ENCODE measurements at regions not wholly inside any gene's neighbourhood (a gene's known extent, or its start where the extent isn't known, plus 50 kb on each side); places are given as distances from the start of the nearest gene placed in this dataset.

DNA sequence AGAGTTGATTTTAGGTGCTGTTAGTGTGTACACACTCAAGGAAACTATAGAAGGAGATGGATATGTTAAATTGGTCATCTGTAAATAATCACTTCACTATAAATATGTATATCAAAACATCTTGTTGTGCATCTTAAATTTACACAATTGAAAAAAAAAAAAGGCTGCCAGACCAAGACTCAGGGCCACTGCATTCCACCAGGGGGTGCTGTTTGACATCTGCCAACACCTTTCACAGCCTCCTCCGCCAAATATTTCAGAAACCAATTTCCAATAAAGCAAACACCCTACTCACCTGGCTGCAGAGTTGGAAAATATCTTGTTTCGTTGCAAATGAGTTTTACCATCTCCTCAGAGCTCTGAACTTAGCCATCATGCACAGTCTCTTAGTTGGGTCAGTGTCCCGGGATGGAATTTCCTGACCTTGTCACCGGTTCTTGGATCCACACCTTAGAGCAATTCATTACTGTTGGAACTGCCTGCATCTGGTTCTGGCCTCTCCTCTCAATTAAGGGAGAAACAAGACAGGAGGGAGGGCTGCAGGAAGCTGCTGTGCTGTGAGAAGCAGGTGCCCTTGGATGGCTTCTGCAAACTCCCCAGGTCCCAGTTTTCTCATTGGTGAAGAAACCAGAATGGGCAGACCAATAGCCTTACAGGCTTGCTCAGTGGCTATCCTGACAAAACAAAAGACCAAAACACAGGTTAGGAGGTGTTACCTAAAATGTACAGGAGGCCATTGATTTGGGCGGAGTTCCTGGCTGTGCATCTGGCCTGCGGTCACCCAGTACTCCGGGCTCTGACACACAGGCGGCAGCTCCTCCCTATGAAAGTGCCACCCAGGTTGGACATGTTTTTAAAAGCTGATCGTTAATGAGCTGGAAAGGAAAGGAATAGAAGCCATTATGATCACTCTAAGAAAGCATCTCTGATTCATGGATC, 746.6 kb downstream of the UQCRFS1 start:
- no TSS peak for BruUV-seq (replicated peaks)
- ATAC-seq: no peak
- SMC1A ChIA-PET (ENCODE audit: uncharacterized antibody, unreplicated experiment): interaction anchor here (0.6 to 1.9 kb wide), 7 partner anchors 40 to 412 kb away, joined by 3 to 5 read pairs (median 4); no protein-coding TSS in a partner anchor
- no peaks in the 10 kb centered on the region for H3K9me3 ChIP-seq (replicated peaks; ENCODE audit: control insufficient read depth, insufficient read depth, low read length)
- H3K27ac ChIP-seq (ENCODE audit: control insufficient read depth, insufficient read depth): no peak overlapping the region
- H3K4me3 ChIP-seq: no peak overlapping the region
- no peak overlapping the region for H3K4me2 ChIP-seq (ENCODE audit: control insufficient read depth, insufficient read depth)
- FAIRE-seq: no peak
- DNase-seq (ENCODE audit: low read depth, low spot score): no peak
- no peaks in the 10 kb centered on the region for H3K79me2 ChIP-seq (ENCODE audit: control insufficient read depth, insufficient read depth, low read length)
- no peaks in the 10 kb centered on the region for H3K36me3 ChIP-seq (ENCODE audit: control insufficient read depth in 2 of 2, insufficient read depth in 2 of 2, low read length in 1 of 2)
- CTCF ChIA-PET: interaction anchor here (0.6 to 3.7 kb wide), 11 partner anchors 17 to 480 kb away, joined by 3 to 22 read pairs (median 4); no protein-coding TSS in a partner anchor
- H3K27me3 ChIP-seq (replicated peaks in 1 of 2; ENCODE audit: control insufficient read depth in 2 of 2, insufficient read depth in 2 of 2, low read length in 1 of 2): no peaks in the 10 kb centered on the region
- no peaks in the 10 kb centered on the region for H4K20me1 ChIP-seq (ENCODE audit: control insufficient read depth, insufficient read depth)
- H3K9ac ChIP-seq (ENCODE audit: control insufficient read depth, insufficient read depth, low read length): no peak overlapping the region
- no peak overlapping the region for H2AFZ ChIP-seq (ENCODE audit: control insufficient read depth, low read depth, low read length)
- POLR2A ChIA-PET: interaction anchor here (0.6 kb wide), 1 partner anchor 138 kb away, joined by 3 read pairs; no protein-coding TSS in a partner anchor
- in situ Hi-C loops (cut with MboI) (loop anchor here (5.0 kb wide), 1 partner anchor 246 kb away; no protein-coding TSS in a partner anchor), intact Hi-C loops (cut with micrococcal nuclease; ENCODE audit: unreplicated experiment) (loop anchor here (2.0 kb wide), 2 partner anchors 242 to 412 kb away; no protein-coding TSS in a partner anchor)
- no peaks in the 10 kb centered on the region for H3K4me1 ChIP-seq (ENCODE audit: control insufficient read depth, insufficient read depth, low read length)
- RAD21 ChIA-PET (ENCODE audit: unreplicated experiment): interaction anchor here (0.5 to 8.9 kb wide), 5 partner anchors 19 to 243 kb away, joined by 3 to 131 read pairs (median 4); no protein-coding TSS in a partner anchor
- WGBS (ENCODE audit: insufficient coverage, insufficient replicate concordance, low lambda C conversion rate, missing lambda C conversion rate): 57% methylated on average over 9 of the region's 9 CpGs
- TF ChIP-seq ZNF592 (IDR thresholded peaks at IDR 0.05) (no peak), PRDM15 (CRISPR knock-in tag; IDR thresholded peaks at IDR 0.05) (no peak), SMC3 (IDR thresholded peaks at IDR 0.05; ENCODE audit: borderline replicate concordance, low read length) (peak; percentile 55), ZNF24 (IDR thresholded peaks at IDR 0.05) (no peak), IKZF1 (conservative IDR thresholded peaks at IDR 0.05) (no peak), BCL11A (IDR thresholded peaks at IDR 0.05; ENCODE audit: low read depth, low read length) (no peak), NFXL1 (IDR thresholded peaks at IDR 0.05; ENCODE audit: borderline replicate concordance) (no peak), NR2C1 (IDR thresholded peaks at IDR 0.05) (no peak), TCF7 (IDR thresholded peaks at IDR 0.05; ENCODE audit: borderline replicate concordance) (no peak), ZNF384 (IDR thresholded peaks at IDR 0.05; ENCODE audit: borderline replicate concordance, low read depth, low read length) (peak; percentile 86), SIX5 (IDR thresholded peaks at IDR 0.05; ENCODE audit: low read depth, low read length, severe bottlenecking) (no peak), MYB (IDR thresholded peaks at IDR 0.05; ENCODE audit: borderline replicate concordance, low read depth, low read length) (no peak)
- TF ChIP-seq, protein P1, sequence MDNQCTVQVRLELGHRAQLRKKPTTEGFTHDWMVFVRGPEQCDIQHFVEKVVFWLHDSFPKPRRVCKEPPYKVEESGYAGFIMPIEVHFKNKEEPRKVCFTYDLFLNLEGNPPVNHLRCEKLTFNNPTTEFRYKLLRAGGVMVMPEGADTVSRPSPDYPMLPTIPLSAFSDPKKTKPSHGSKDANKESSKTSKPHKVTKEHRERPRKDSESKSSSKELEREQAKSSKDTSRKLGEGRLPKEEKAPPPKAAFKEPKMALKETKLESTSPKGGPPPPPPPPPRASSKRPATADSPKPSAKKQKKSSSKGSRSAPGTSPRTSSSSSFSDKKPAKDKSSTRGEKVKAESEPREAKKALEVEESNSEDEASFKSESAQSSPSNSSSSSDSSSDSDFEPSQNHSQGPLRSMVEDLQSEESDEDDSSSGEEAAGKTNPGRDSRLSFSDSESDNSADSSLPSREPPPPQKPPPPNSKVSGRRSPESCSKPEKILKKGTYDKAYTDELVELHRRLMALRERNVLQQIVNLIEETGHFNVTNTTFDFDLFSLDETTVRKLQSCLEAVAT (IDR thresholded peaks at IDR 0.05): no peak
